GM23338 (cell line): ENCODE measurements at regions not wholly inside any gene's neighbourhood (a gene's known extent, or its start where the extent isn't known, plus 50 kb on each side); places are given as distances from the start of the nearest gene placed in this dataset.

Source experiments
- ATAC-seq: fragments of 200-7000 bp; cut with Tn5 transposase; 3 replicates; pipeline ENCODE4 v1.9.1; 2020
- DNase-seq: peaks from one replicate; pipeline ENCODE4 v3.0.0-alpha.2; 2015; ENCODE audit warnings: low spot score
- H2AFZ ChIP-seq: fragments of 200-600 bp; sonication (generic); 2 replicates; pipeline ENCODE4 v1.8.0; 2016; ENCODE audit warnings: antibody characterized with exemption, mild to moderate bottlenecking, moderate library complexity
- H3F3A ChIP-seq: fragments of 200-600 bp; sonication (generic); replicated peaks from 2 replicates; pipeline ENCODE4 v1.8.0; 2017; ENCODE audit warnings: antibody characterized with exemption, mixed run types, low read depth
- H3K27ac ChIP-seq: fragments of 200-600 bp; sonication (generic); 2 replicates; pipeline ENCODE4 v1.6.1; 2016; ENCODE audit warnings: low read depth
- H3K27me3 ChIP-seq: fragments of 200-600 bp; sonication (generic); 2 replicates; pipeline ENCODE4 v1.8.0; 2016; ENCODE audit warnings: mild to moderate bottlenecking, mixed run types, moderate library complexity; ENCODE audit not compliant: insufficient read depth
- H3K36me3 ChIP-seq: fragments of 200-600 bp; sonication (generic); 2 replicates; pipeline ENCODE4 v1.8.0; 2016; ENCODE audit warnings: mild to moderate bottlenecking; ENCODE audit not compliant: insufficient read depth
- H3K4me1 ChIP-seq: fragments of 200-600 bp; sonication (generic); 2 replicates; pipeline ENCODE4 v1.8.0; 2016; ENCODE audit warnings: mild to moderate bottlenecking, moderate library complexity; ENCODE audit not compliant: insufficient read depth
- H3K4me2 ChIP-seq: fragments of 200-600 bp; sonication (generic); 2 replicates; pipeline ENCODE4 v1.7.1; 2017; ENCODE audit warnings: mixed run types
- H3K4me3 ChIP-seq: fragments of 200-600 bp; sonication (generic); 2 replicates; pipeline ENCODE4 v1.6.1; 2016; ENCODE audit warnings: mixed run types
- H3K79me2 ChIP-seq: fragments of 200-600 bp; sonication (generic); replicated peaks from 2 replicates; pipeline ENCODE4 v1.8.0; 2017; ENCODE audit warnings: mild to moderate bottlenecking; ENCODE audit not compliant: insufficient read depth
- H3K9me2 ChIP-seq: fragments of 200-600 bp; sonication (generic); 2 replicates; pipeline ENCODE4 v1.8.0; 2017; ENCODE audit not compliant: insufficient read depth
- H4K20me1 ChIP-seq: fragments of 200-600 bp; sonication (generic); replicated peaks from 2 replicates; pipeline ENCODE4 v1.8.0; 2017; ENCODE audit warnings: mild to moderate bottlenecking; ENCODE audit not compliant: insufficient read depth
- H3K27ac Mint-ChIP-seq: 2 replicates; pipeline ENCODE4 v1.8.0; 2020; ENCODE audit warnings: inconsistent platforms, mild to moderate bottlenecking, moderate library complexity, mixed read lengths
- H3K27me3 Mint-ChIP-seq: 3 replicates; pipeline ENCODE4 v1.8.0; 2022; ENCODE audit warnings: low read depth, mild to moderate bottlenecking, moderate library complexity, mixed read lengths, inconsistent platforms; ENCODE audit not compliant: insufficient read depth, poor library complexity
- H3K36me3 Mint-ChIP-seq: 3 replicates; pipeline ENCODE4 v1.8.0; 2021; ENCODE audit warnings: low read depth, mild to moderate bottlenecking, inconsistent platforms, moderate library complexity, mixed read lengths
- H3K4me1 Mint-ChIP-seq: 3 replicates; pipeline ENCODE4 v1.8.0; 2020; ENCODE audit warnings: mild to moderate bottlenecking, inconsistent platforms, mixed read lengths
- H3K4me3 Mint-ChIP-seq: 3 replicates; pipeline ENCODE4 v1.8.0; 2021; ENCODE audit warnings: moderate library complexity, mild to moderate bottlenecking, inconsistent platforms, mixed read lengths
- H3K9me3 Mint-ChIP-seq: 3 replicates; pipeline ENCODE4 v1.8.0; 2020; ENCODE audit warnings: moderate library complexity, mild to moderate bottlenecking, inconsistent platforms, mixed read lengths
- ETS1 ChIP-seq: IDR thresholded peaks from 2 replicates; pipeline ENCODE4 v1.6.1; 2016; ENCODE audit warnings: antibody characterized with exemption
- JUNB ChIP-seq: IDR thresholded peaks from one replicate; pipeline ENCODE4 v1.6.1; 2016; ENCODE audit warnings: antibody characterized with exemption; ENCODE audit not compliant: unreplicated experiment
- POLR2AphosphoS5 ChIP-seq: IDR thresholded peaks from 2 replicates; pipeline ENCODE4 v1.6.1; 2016; ENCODE audit warnings: antibody characterized with exemption, low read depth
- REST ChIP-seq: IDR thresholded peaks from one replicate; pipeline ENCODE4 v1.6.1; 2018; ENCODE audit warnings: antibody characterized with exemption; ENCODE audit not compliant: unreplicated experiment
- STAT1 ChIP-seq: IDR thresholded peaks from one replicate; pipeline ENCODE4 v1.6.1; 2016; ENCODE audit warnings: antibody characterized with exemption; ENCODE audit not compliant: unreplicated experiment
- ZNF114 ChIP-seq: fragments of 250-450 bp; sonication (Bioruptor Pico); IDR thresholded peaks from 2 replicates; pipeline ENCODE4 v1.5.0; 2020; ENCODE audit warnings: mild to moderate bottlenecking, moderate library complexity
- ZNF462 ChIP-seq: fragments of 250-450 bp; sonication (Bioruptor Pico); IDR thresholded peaks from 2 replicates; pipeline ENCODE4 v1.5.0; 2020; ENCODE audit warnings: mild to moderate bottlenecking, moderate library complexity

GRCh38 chr1:4269330-4269729 lies 369.3 kb upstream of the C1orf174 start (continued):
- TF ChIP-seq REST (no peak), JUNB (no peak)

GRCh38 chr1:4269952-4270570 lies 370.0 kb upstream of the C1orf174 start:
- no peak for TF ChIP-seq JUNB
- no peak for TF ChIP-seq ETS1
- TF ChIP-seq ZNF114: no peak
- no peak for TF ChIP-seq ZNF462 (CRISPR knock-in tag)
- TF ChIP-seq STAT1: no peak
- TF ChIP-seq POLR2AphosphoS5: no peak
- peaks cover 98% of the 10 kb centered on the region for H3K9me3 Mint-ChIP-seq

More at GRCh38 chr1:4269952-4270570, 370.0 kb upstream of the C1orf174 start:
- Histone ChIP-seq H4K20me1 (no peaks in the 10 kb centered on the region), H3K27ac (no peak overlapping the region), H3K4me3 (no peak overlapping the region), H2AFZ (no peak overlapping the region), H3F3A (no peaks in the 10 kb centered on the region), H3K79me2 (no peaks in the 10 kb centered on the region), H3K4me2 (no peak overlapping the region), H3K36me3 (no peaks in the 10 kb centered on the region), H3K27me3 (no peaks in the 10 kb centered on the region), H3K9me2 (no peaks in the 10 kb centered on the region), H3K4me1 (no peaks in the 10 kb centered on the region)
- ATAC-seq (no peak), DNase-seq (no peak)
- Mint-ChIP-seq H3K27me3 (peaks cover 2% of the 10 kb centered on the region), H3K27ac (no peak overlapping the region), H3K36me3 (peaks cover 38% of the 10 kb centered on the region; the same call in 2 of the 3 replicates), H3K4me1 (no peaks in the 10 kb centered on the region), H3K4me3 (no peak overlapping the region)
